H1 (cell line): ENCODE measurements at regions not wholly inside any gene's neighbourhood (a gene's known extent, or its start where the extent isn't known, plus 50 kb on each side); places are given as distances from the start of the nearest gene placed in this dataset.

Experiments used
- BRCA1 ChIP-seq: IDR thresholded peaks from 2 replicates; pipeline ENCODE4 v1.6.1; 2012; ENCODE audit warnings: low read depth, low read length, improper control_type of control experiment
- EZH2 ChIP-seq: fragments of 200-600 bp; sonication (generic); IDR thresholded peaks from 2 replicates; pipeline ENCODE4 v1.7.1; 2012; ENCODE audit warnings: low read depth, mild to moderate bottlenecking, moderate library complexity, low read length, inconsistent platforms; ENCODE audit not compliant: severe bottlenecking
- GABPA ChIP-seq: IDR thresholded peaks from 2 replicates; pipeline ENCODE4 v1.6.1; 2011; ENCODE audit warnings: mild to moderate bottlenecking, low read length, moderate library complexity, borderline replicate concordance; ENCODE audit not compliant: insufficient read depth
- POLR2A ChIP-seq, 2 experiments: IDR thresholded peaks; 1 replicate in 1 of 2; 2 replicates in 1 of 2; pipeline ENCODE4 v1.6.1; 2011; ENCODE audit warnings: low read depth in 2 of 2, low read length in 2 of 2, mild to moderate bottlenecking in 2 of 2; ENCODE audit errors: control extremely low read depth in 1 of 2
- POU5F1 ChIP-seq: IDR thresholded peaks from 2 replicates; pipeline ENCODE4 v1.6.1; 2011; ENCODE audit warnings: low read depth, mild to moderate bottlenecking, low read length, moderate library complexity

DNA sequence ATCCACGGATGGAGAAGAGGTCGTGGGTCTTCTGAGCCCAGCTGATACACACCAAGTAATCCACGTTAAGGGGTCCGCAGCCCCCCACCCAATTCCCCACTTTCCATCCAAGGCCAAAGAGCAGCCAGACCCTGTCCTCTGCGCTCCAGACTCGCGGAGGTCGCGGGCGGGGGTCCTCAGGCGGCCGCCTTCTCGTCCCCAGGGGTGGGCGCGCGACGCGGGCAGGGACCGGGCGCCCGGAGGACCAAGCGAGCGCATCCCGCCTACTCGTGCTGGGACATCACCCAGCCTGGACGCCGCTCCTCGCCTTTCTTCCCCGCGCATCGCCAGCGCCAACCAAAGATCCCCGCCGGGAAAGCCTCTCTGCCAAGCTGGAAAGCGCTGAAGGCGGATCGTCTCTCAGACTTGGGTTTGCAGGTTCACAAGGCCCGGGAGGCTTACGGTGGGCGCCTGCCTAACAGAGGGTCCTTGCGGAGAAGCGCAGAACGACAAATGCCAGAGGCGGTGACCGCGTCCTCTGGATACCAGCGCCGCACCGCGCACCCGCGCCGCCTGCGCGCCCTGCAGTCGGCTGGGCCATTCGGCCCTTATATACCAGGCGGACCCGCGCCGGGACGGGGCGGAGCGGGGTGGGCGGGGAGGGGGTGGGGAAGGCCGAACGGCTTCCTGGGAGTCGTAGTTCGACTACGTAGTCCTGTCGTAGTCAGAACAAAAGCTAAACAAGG lies 471.6 kb downstream of the SOX9 start (continued):
- TF ChIP-seq EZH2 (peak; percentile 67), POU5F1 (no peak), POLR2A (IDR thresholded peaks at IDR 0.05; ENCODE audit: control extremely low read depth in 1 of 2, low read depth in 2 of 2, low read length in 2 of 2) (peak; percentile 99), GABPA (no peak), BRCA1 (no peak)
